SU-DHL-6 (cell line): ENCODE measurements at regions not wholly inside any gene's neighbourhood (a gene's known extent, or its start where the extent isn't known, plus 50 kb on each side); places are given as distances from the start of the nearest gene placed in this dataset.
"Not testable (repeated sequence)": the region's sequence is repeated elsewhere in the genome, so short reads cannot be mapped to it uniquely, and the experiment has no call there.

ENCODE experiments used
- CTCF ChIP-seq: fragments of 200-600 bp; sonication (generic); IDR thresholded peaks from one replicate; pipeline ENCODE4 v1.5.1; 2017; ENCODE audit warnings: antibody characterized with exemption, mild to moderate bottlenecking, low read length, moderate library complexity; ENCODE audit not compliant: insufficient read depth, poor library complexity, severe bottlenecking
- EZH2phosphoT487 ChIP-seq: fragments of 200-600 bp; sonication (generic), shearing (Covaris generic); conservative IDR thresholded peaks from 2 replicates; pipeline ENCODE4 v1.6.1; 2018; ENCODE audit warnings: mild to moderate bottlenecking, antibody characterized with exemption, low read length, moderate library complexity, mixed read lengths

- not testable (repeated sequence) for TF ChIP-seq CTCF, EZH2phosphoT487
Measured at GRCh38 chr3:103881809-103882208, 1447.0 kb downstream of the ZPLD1 start.
